Muscle layer of colon (tissue), 2 donors: ENCODE measurements at regions not wholly inside any gene's neighbourhood (a gene's known extent, or its start where the extent isn't known, plus 50 kb on each side); places are given as distances from the start of the nearest gene placed in this dataset.

ENCODE experiments used
- H3K27ac ChIP-seq: one replicate; pipeline ENCODE4 v1.7.0; 2013; ENCODE audit warnings: low read depth, mild to moderate bottlenecking, low read length, moderate library complexity
- H3K27me3 ChIP-seq, 2 donors: one replicate each; pipeline ENCODE4 v1.7.0; 2013; ENCODE audit warnings: low read length in 2 of 2, mild to moderate bottlenecking in 2 of 2; ENCODE audit not compliant: insufficient read depth in 2 of 2, control insufficient read depth in 1 of 2
- H3K36me3 ChIP-seq: one replicate; pipeline ENCODE4 v1.7.0; 2013; ENCODE audit warnings: mild to moderate bottlenecking, low read length; ENCODE audit not compliant: insufficient read depth
- H3K4me1 ChIP-seq: one replicate; pipeline ENCODE4 v1.7.0; 2013; ENCODE audit warnings: mild to moderate bottlenecking, low read length; ENCODE audit not compliant: insufficient read depth
- H3K4me3 ChIP-seq, 2 donors: one replicate each; pipeline ENCODE4 v1.7.0; 2013; ENCODE audit warnings: low read length in 2 of 2, low read depth in 1 of 2, mild to moderate bottlenecking in 1 of 2, moderate library complexity in 1 of 2
- H3K9ac ChIP-seq: one replicate; pipeline ENCODE4 v1.7.0; 2013; ENCODE audit warnings: low read length
- H3K9me3 ChIP-seq: one replicate; pipeline ENCODE4 v1.7.0; 2013; ENCODE audit warnings: mild to moderate bottlenecking, low read length
- donor health status: abdominal sarcoma.
- donor health status: Adenocarcinoma of cecum.

DNA sequence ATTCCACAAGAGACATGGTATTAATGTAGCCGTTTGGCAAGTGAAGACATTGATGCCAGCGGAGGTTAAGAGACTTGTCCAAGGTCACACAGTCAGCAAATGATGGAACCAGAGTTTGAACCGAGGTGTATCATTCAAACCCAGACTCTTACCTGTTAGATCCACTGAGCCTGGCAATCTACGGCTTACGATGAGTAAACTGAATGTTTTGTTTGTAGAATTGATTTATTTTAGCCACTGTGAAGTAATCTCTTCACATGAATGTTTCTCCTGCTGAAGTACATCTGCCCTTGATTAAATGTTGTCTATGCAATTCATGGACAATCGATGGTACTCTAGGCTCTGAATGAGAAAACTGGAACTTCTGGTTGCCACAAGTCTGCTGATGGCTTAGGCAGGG lies 155.5 kb upstream of the NAV2 start:
- no peaks in the 10 kb centered on the region for H3K27me3 ChIP-seq
- no peak overlapping the region for H3K27ac ChIP-seq
- H3K4me1 ChIP-seq, result peaks cover 7% of the 10 kb centered on the region
- no peaks in the 10 kb centered on the region for H3K9me3 ChIP-seq
- no peak overlapping the region for H3K4me3 ChIP-seq
- H3K9ac ChIP-seq, result no peak overlapping the region
- no peaks in the 10 kb centered on the region for H3K36me3 ChIP-seq

DNA sequence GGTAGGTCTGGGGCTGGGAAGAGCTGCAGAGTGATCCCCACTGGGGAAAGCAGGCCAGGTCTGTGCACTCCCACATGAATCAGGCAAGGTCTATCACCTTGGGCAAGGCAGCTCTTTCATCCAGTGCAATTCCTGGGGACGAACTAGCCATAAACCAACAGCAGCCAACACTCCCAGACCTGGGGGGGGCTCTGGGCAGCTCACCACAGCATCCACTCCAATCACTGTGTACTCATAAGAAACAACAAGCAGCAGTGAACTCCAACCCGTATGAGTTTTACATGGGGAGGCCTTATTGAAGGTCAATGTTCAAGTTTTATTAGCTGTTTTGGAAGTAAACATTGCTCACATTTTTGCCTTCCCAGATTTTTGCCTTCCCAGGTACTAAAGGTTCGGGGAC lies 157.4 kb upstream of the NAV2 start:
- no peak overlapping the region for H3K4me3 ChIP-seq
- H3K9me3 ChIP-seq, result no peaks in the 10 kb centered on the region
- H3K4me1 ChIP-seq, result peaks cover 7% of the 10 kb centered on the region
- no peaks in the 10 kb centered on the region for H3K27me3 ChIP-seq
- H3K9ac ChIP-seq, result no peak overlapping the region
- H3K27ac ChIP-seq, result no peak overlapping the region
- no peaks in the 10 kb centered on the region for H3K36me3 ChIP-seq

DNA sequence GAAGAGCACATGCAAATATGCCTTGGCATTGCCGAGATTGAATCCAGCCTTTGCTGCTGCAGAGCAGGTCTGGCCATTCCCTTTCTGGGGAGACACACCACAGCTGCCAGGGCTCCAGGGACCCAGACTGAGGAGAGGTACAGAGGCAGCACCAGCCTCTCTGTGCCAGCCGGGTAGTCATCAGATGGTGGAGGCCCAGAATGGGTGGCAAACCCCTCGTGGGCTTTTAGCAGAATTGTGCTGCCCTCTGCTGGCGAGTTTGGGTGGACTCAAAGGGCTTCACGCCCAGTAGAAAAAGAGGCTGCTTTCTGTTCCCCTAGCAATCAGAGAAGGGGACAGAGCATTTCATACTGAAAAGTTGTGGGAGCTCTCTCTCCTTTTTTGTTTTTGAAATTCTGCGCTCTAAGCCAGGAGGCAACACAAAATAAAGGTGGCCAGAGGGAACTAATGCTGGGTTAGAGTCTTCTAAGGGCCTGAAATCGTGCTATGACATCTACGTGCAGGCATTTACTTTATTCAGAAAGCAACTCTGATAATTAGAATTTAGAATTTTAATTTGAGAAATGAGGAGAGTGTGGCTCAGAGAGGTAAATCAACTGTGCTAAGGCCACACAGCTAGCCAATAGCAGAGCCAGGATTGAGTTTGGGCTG lies 158.8 kb upstream of the NAV2 start:
- no peak overlapping the region for H3K9ac ChIP-seq
- H3K4me1 ChIP-seq, result peaks cover 7% of the 10 kb centered on the region
- H3K4me3 ChIP-seq, result no peak overlapping the region
- H3K27me3 ChIP-seq, result no peaks in the 10 kb centered on the region
- no peak overlapping the region for H3K27ac ChIP-seq
- no peaks in the 10 kb centered on the region for H3K36me3 ChIP-seq
- H3K9me3 ChIP-seq, result no peaks in the 10 kb centered on the region

- no peaks in the 10 kb centered on the region for H3K27me3 ChIP-seq
- H3K9me3 ChIP-seq, result no peaks in the 10 kb centered on the region
- H3K36me3 ChIP-seq, result no peaks in the 10 kb centered on the region
- no peak overlapping the region for H3K4me3 ChIP-seq
- no peak overlapping the region for H3K27ac ChIP-seq
- H3K9ac ChIP-seq, result no peak overlapping the region
- peaks cover under 1% of the 10 kb centered on the region for H3K4me1 ChIP-seq
These were observed 159.9 kb upstream of the NAV2 start for GRCh38 chr11:19552656-19553260.

- no peaks in the 10 kb centered on the region for H3K9me3 ChIP-seq
- no peak overlapping the region for H3K9ac ChIP-seq
- H3K36me3 ChIP-seq, result no peaks in the 10 kb centered on the region
- H3K4me1 ChIP-seq, result no peaks in the 10 kb centered on the region
- H3K4me3 ChIP-seq, result no peak overlapping the region
- H3K27ac ChIP-seq, result no peak overlapping the region
- H3K27me3 ChIP-seq, result no peaks in the 10 kb centered on the region
These were observed 160.5 kb upstream of the NAV2 start for GRCh38 chr11:19552161-19552560.

DNA sequence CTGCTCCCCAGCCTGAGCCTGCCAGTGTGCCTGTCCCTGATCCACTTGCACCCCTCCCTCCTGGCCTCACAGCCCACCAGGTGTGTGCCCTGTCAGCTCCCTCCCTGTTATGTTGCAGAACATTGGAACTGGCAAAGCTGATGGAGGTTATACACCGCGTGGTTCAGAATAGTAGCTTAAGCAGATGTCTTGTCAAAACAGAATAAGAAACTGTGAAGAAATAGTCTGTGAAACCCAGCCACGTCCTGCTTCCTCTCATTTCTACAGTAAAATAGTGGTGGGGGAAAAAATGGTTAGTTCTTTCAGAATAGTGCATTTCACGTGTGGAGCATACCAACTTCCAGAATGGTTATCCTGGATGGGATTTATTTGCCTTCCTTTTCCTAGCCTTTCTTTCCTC lies 161.2 kb upstream of the NAV2 start:
- no peak overlapping the region for H3K9ac ChIP-seq
- H3K27ac ChIP-seq, result no peak overlapping the region
- no peak overlapping the region for H3K4me3 ChIP-seq
- H3K36me3 ChIP-seq, result no peaks in the 10 kb centered on the region
- H3K4me1 ChIP-seq, result no peaks in the 10 kb centered on the region
- no peaks in the 10 kb centered on the region for H3K27me3 ChIP-seq
- H3K9me3 ChIP-seq, result no peaks in the 10 kb centered on the region

DNA sequence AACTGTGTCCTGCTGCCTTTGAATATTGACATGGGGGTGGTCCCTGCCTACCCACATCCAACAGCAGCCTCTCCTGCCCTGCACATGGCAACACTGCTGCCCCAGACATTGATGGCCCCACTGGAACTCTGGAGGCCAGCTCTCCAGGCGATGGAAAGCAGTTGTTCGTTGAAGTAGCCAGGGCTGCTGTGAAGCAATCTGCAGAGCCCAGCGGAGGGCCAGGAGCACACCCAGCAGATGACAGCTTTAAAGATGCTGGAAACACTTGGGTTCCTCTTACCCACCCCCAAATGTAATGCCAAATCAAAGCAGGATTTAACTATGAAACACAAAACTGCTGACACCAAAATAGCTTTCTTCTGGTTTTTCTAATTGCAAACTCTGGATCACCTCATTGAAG lies 165.6 kb upstream of the NAV2 start:
- Histone ChIP-seq H3K4me3 (no peak overlapping the region), H3K9ac (no peak overlapping the region), H3K27me3 (no peaks in the 10 kb centered on the region), H3K27ac (no peak overlapping the region), H3K4me1 (no peaks in the 10 kb centered on the region), H3K9me3 (no peaks in the 10 kb centered on the region), H3K36me3 (no peaks in the 10 kb centered on the region)

DNA sequence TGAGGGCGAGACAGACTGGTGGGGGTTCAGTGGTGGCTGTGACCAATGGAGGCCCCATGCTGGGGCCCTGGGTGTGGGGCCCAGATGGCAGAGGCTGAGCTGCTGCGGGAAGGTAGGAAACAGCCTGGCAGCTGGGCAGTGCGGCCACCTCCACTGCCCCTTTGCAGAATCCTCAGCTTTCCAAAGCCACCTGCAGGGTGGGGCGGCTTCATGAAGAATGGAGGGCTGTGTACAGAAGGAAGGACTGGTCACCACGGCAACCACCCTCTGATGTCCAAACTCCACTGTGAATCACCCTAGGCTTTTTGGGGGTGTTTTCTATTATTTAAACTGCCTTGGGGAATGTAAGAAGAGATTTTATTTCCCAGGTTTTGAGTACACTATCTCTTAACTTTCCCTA lies 166.3 kb upstream of the NAV2 start:
- Histone ChIP-seq H3K36me3 (no peaks in the 10 kb centered on the region), H3K4me1 (no peaks in the 10 kb centered on the region), H3K9ac (no peak overlapping the region), H3K27me3 (no peaks in the 10 kb centered on the region), H3K9me3 (no peaks in the 10 kb centered on the region), H3K4me3 (no peak overlapping the region), H3K27ac (no peak overlapping the region)

DNA sequence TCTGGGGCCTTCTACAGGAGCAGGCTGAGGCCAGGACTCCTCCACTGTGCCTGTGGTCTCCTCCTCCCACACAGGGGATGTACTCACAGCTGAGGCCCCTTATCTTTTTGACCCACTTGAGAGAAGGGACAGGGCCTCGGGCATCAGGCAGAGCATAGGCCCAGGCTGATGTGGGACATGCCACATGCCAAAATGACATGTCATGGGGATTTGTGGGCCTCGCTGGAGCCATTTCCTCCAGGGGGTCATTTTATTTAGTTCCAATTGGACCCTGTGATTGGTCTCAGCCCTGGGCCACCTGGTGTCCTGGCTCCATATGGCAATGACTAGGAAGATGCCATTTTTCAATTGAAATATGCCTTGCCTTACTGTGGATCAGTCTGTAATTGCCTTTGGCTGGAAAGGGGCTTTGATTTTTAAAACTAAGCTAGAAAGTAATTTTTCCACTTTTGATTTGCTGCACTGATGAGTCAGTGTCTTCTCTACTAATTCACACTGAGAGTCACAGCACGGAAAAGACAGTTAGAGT lies 171.1 kb upstream of the NAV2 start:
- no peaks in the 10 kb centered on the region for H3K9me3 ChIP-seq
- no peak overlapping the region for H3K27ac ChIP-seq
- no peaks in the 10 kb centered on the region for H3K4me1 ChIP-seq
- no peak overlapping the region for H3K9ac ChIP-seq
- no peaks in the 10 kb centered on the region for H3K27me3 ChIP-seq
- H3K36me3 ChIP-seq, result no peaks in the 10 kb centered on the region
- H3K4me3 ChIP-seq, result no peak overlapping the region

- Histone ChIP-seq H3K4me3 (no peak overlapping the region), H3K4me1 (peaks cover 6% of the 10 kb centered on the region), H3K36me3 (no peaks in the 10 kb centered on the region), H3K27ac (no peak overlapping the region), H3K9ac (no peak overlapping the region), H3K27me3 (no peaks in the 10 kb centered on the region), H3K9me3 (no peaks in the 10 kb centered on the region)
These were observed 172.8 kb upstream of the NAV2 start for GRCh38 chr11:19539861-19540260.

DNA sequence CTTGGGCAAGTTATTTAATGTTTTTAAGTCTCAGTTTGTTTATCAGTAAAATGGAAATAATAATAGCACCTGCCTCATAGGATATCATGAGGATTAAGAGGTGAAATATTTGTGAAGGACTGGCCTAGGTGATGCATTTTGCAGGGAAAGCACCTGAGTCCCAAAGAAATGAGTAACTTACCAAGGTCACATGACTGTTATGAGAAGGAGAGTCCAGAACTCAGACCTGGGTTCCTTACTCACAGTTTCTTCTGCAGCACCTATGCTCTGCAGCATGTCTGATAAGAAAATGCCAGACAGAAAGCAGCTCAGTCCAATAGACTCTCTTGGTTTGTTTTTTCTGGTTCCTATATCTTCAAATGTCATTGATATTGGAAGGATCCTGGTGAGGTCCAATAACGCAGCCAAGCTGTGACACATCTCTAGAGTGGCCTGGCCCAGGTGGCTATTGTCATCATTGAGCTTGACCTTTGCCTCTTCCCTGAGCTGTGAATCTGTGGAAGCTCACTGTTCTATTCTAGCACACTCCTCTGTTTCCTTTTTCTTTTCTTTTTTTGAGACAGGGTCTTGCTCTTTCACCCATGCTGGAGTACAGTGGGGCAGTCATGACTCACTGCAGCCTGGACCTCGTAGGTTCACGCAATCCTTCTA lies 174.7 kb upstream of the NAV2 start:
- H3K27ac ChIP-seq, result no peak overlapping the region
- no peaks in the 10 kb centered on the region for H3K27me3 ChIP-seq
- H3K36me3 ChIP-seq, result no peaks in the 10 kb centered on the region
- peaks cover 6% of the 10 kb centered on the region for H3K4me1 ChIP-seq
- no peak overlapping the region for H3K9ac ChIP-seq
- no peaks in the 10 kb centered on the region for H3K9me3 ChIP-seq
- H3K4me3 ChIP-seq, result no peak overlapping the region
